WTC11 (cell line): ENCODE measurements at regions not wholly inside any gene's neighbourhood (a gene's known extent, or its start where the extent isn't known, plus 50 kb on each side); places are given as distances from the start of the nearest gene placed in this dataset.

Experiments
- ATAC-seq: fragments of 200-7000 bp; cut with Tn5 transposase; 2 replicates; pipeline ENCODE4 v1.10.0; 2021; ENCODE audit warnings: mild to moderate bottlenecking, moderate library complexity
- CTCF ChIA-PET: fragments of 300-600 bp; sonication (Branson Sonifier 250); formaldehyde crosslinking; loops from one replicate; lab custom pipeline; 2021; ENCODE audit warnings: antibody characterized with exemption; lab: Charles Lee
- POLR2A ChIA-PET: fragments of 350-600 bp; sonication (Branson Sonifier 250); formaldehyde crosslinking; loops from one replicate; lab custom pipeline; 2021; ENCODE audit warnings: antibody characterized with exemption; lab: Charles Lee
- DNase-seq: peaks from one replicate; pipeline ENCODE4 v3.0.0; 2021; ENCODE audit warnings: low spot score
- H3K27ac Mint-ChIP-seq: 2 replicates; pipeline ENCODE4 v1.8.0; 2021; ENCODE audit warnings: mixed read lengths
- H3K27me3 Mint-ChIP-seq: 2 replicates; pipeline ENCODE4 v1.8.0; 2021; ENCODE audit warnings: low read depth, mild to moderate bottlenecking, moderate library complexity, mixed read lengths
- H3K36me3 Mint-ChIP-seq: 2 replicates; pipeline ENCODE4 v1.8.0; 2021; ENCODE audit warnings: mixed read lengths
- H3K4me1 Mint-ChIP-seq: 2 replicates; pipeline ENCODE4 v1.8.0; 2022; ENCODE audit warnings: mixed read lengths
- H3K4me3 Mint-ChIP-seq: 2 replicates; pipeline ENCODE4 v1.8.0; 2021; ENCODE audit warnings: mild to moderate bottlenecking, moderate library complexity, mixed read lengths
- H3K9me3 Mint-ChIP-seq: 2 replicates; pipeline ENCODE4 v1.8.0; 2021; ENCODE audit warnings: mixed read lengths
- AFF4 ChIP-seq: sonication (generic); formaldehyde crosslinking; IDR thresholded peaks from 2 replicates; pipeline ENCODE4 v1.8.1; 2023; ENCODE audit warnings: mild to moderate bottlenecking, missing genetic modification reagents, borderline replicate concordance
- EMX1 ChIP-seq: fragments of 250-450 bp; sonication (Bioruptor Pico); IDR thresholded peaks from 2 replicates; pipeline ENCODE4 v1.8.0; 2021; ENCODE audit warnings: mild to moderate bottlenecking
- JAZF1 ChIP-seq: fragments of 250-450 bp; sonication (Bioruptor Pico); IDR thresholded peaks from 2 replicates; pipeline ENCODE4 v1.9.0; 2021; ENCODE audit warnings: moderate library complexity, mild to moderate bottlenecking, inconsistent platforms
- PREB ChIP-seq: sonication (generic); formaldehyde crosslinking; IDR thresholded peaks from 2 replicates; pipeline ENCODE4 v1.8.1; 2022; ENCODE audit warnings: mild to moderate bottlenecking, missing genetic modification reagents, moderate library complexity, borderline replicate concordance
- PRRX2 ChIP-seq: fragments of 250-450 bp; sonication (Bioruptor Pico); IDR thresholded peaks from 2 replicates; pipeline ENCODE4 v1.8.0; 2021; ENCODE audit warnings: mild to moderate bottlenecking
- RORB ChIP-seq: fragments of 250-450 bp; sonication (Bioruptor Pico); IDR thresholded peaks from 2 replicates; pipeline ENCODE4 v1.9.0; 2021; ENCODE audit warnings: mild to moderate bottlenecking
- STAT6 ChIP-seq: sonication (generic); formaldehyde crosslinking; conservative IDR thresholded peaks from 2 replicates; pipeline ENCODE4 v1.8.1; 2023; ENCODE audit warnings: mild to moderate bottlenecking, low read depth, missing genetic modification reagents, moderate library complexity
- TEAD1 ChIP-seq: sonication (generic); formaldehyde crosslinking; IDR thresholded peaks from 2 replicates; pipeline ENCODE4 v1.8.0; 2022; ENCODE audit warnings: mild to moderate bottlenecking, missing genetic modification reagents
- USF2 ChIP-seq: sonication (generic); formaldehyde crosslinking; IDR thresholded peaks from 2 replicates; pipeline ENCODE4 v1.8.1; 2023; ENCODE audit warnings: mild to moderate bottlenecking, missing genetic modification reagents, moderate library complexity
- ZNF121 ChIP-seq: sonication (generic); formaldehyde crosslinking; IDR thresholded peaks from 2 replicates; pipeline ENCODE4 v1.8.0; 2023; ENCODE audit warnings: missing genetic modification reagents
- ZNF138 ChIP-seq: sonication (generic); formaldehyde crosslinking; conservative IDR thresholded peaks from 2 replicates; pipeline ENCODE4 v1.8.1; 2022; ENCODE audit warnings: mild to moderate bottlenecking, moderate library complexity, missing genetic modification reagents
- ZNF232 ChIP-seq: sonication (generic); formaldehyde crosslinking; IDR thresholded peaks from 2 replicates; pipeline ENCODE4 v1.8.0; 2022; ENCODE audit warnings: mild to moderate bottlenecking, missing genetic modification reagents
- ZNF281 ChIP-seq: sonication (generic); formaldehyde crosslinking; IDR thresholded peaks from 2 replicates; pipeline ENCODE4 v1.8.0; 2023; ENCODE audit warnings: mild to moderate bottlenecking, missing genetic modification reagents
- ZNF396 ChIP-seq: fragments of 250-450 bp; sonication (Bioruptor Pico); IDR thresholded peaks from 2 replicates; pipeline ENCODE4 v1.8.0; 2021; ENCODE audit warnings: mild to moderate bottlenecking, moderate library complexity, borderline replicate concordance
- ZNF416 ChIP-seq: fragments of 250-450 bp; sonication (Bioruptor Pico); IDR thresholded peaks from 2 replicates; pipeline ENCODE4 v1.9.0; 2021; ENCODE audit warnings: mild to moderate bottlenecking, inconsistent platforms
- ZNF423 ChIP-seq: fragments of 250-450 bp; sonication (Bioruptor Pico); IDR thresholded peaks from 2 replicates; pipeline ENCODE4 v2.1.2; 2022; ENCODE audit warnings: mild to moderate bottlenecking, moderate library complexity
- ZNF512 ChIP-seq: sonication (generic); formaldehyde crosslinking; IDR thresholded peaks from 2 replicates; pipeline ENCODE4 v1.8.1; 2022; ENCODE audit warnings: missing genetic modification reagents, borderline replicate concordance
- ZSCAN18 ChIP-seq: fragments of 250-450 bp; sonication (Bioruptor Pico); IDR thresholded peaks from 2 replicates; pipeline ENCODE4 v2.1.2; 2022; ENCODE audit warnings: mild to moderate bottlenecking, moderate library complexity

- POLR2A ChIA-PET = no interaction called here
- Mint-ChIP-seq H3K9me3 (peaks cover 12% of the 10 kb centered on the region), H3K27ac (no peak overlapping the region), H3K27me3 (peaks cover 4% of the 10 kb centered on the region), H3K4me3 (no peak overlapping the region), H3K36me3 (peaks cover 7% of the 10 kb centered on the region), H3K4me1 (no peaks in the 10 kb centered on the region)
- TF ChIP-seq STAT6 (no peak), AFF4 (CRISPR knock-in tag) (no peak), ZNF423 (no peak), PRRX2 (CRISPR knock-in tag) (no peak), ZNF232 (CRISPR knock-in tag) (no peak), JAZF1 (CRISPR knock-in tag) (no peak), ZNF512 (CRISPR knock-in tag) (no peak), ZNF121 (CRISPR knock-in tag) (no peak), USF2 (CRISPR knock-in tag) (no peak)
- no peak for DNase-seq
- no peak for ATAC-seq
- CTCF ChIA-PET = no interaction called here
Measured at GRCh38 chr1:65082346-65083040, 65.5 kb upstream of the AK4 start.

GRCh38 chr1:65083263-65083896, 64.6 kb upstream of the AK4 start:
- CTCF ChIA-PET = interaction anchor here (0.5 kb wide), 1 partner anchor 20 kb away, joined by 3 read pairs; no protein-coding TSS in a partner anchor
- Mint-ChIP-seq H3K27ac (no peak overlapping the region), H3K4me3 (no peak overlapping the region), H3K4me1 (no peaks in the 10 kb centered on the region), H3K9me3 (peaks cover 18% of the 10 kb centered on the region), H3K36me3 (peaks cover 11% of the 10 kb centered on the region), H3K27me3 (peaks cover 6% of the 10 kb centered on the region)
- DNase-seq (no peak), ATAC-seq (no peak)
- POLR2A ChIA-PET = interaction anchor here (0.6 kb wide), 1 partner anchor 20 kb away, joined by 3 read pairs; no protein-coding TSS in a partner anchor
- TF ChIP-seq PREB = no peak
- no peak for TF ChIP-seq RORB
- no peak for TF ChIP-seq ZNF416 (CRISPR knock-in tag)
- TF ChIP-seq USF2 (CRISPR knock-in tag) = no peak
- no peak for TF ChIP-seq EMX1
- no peak for TF ChIP-seq ZNF281
- no peak for TF ChIP-seq ZNF138 (CRISPR knock-in tag)
- TF ChIP-seq ZNF396 (CRISPR knock-in tag) = no peak
- no peak for TF ChIP-seq ZSCAN18 (CRISPR knock-in tag)
- TF ChIP-seq TEAD1 (CRISPR knock-in tag) = no peak
